HG03103 (cell line): ENCODE measurements at regions not wholly inside any gene's neighbourhood (a gene's known extent, or its start where the extent isn't known, plus 50 kb on each side); places are given as distances from the start of the nearest gene placed in this dataset.

Experiments used
- ATAC-seq: cut with Tn5 transposase; IDR thresholded peaks from one replicate; pipeline ENCODE4 v1.9.1; 2021; ENCODE audit warnings: low read depth; ENCODE audit not compliant: unreplicated experiment

- ATAC-seq = no peak
Observed at GRCh38 chrX:36436361-36436760, 516.8 kb downstream of the CFAP47 start.

- no peak for ATAC-seq
Observed at GRCh38 chrX:36443007-36443406, 523.5 kb downstream of the CFAP47 start.

GRCh38 chrX:36445566-36445965 lies 526.0 kb downstream of the CFAP47 start:
- no peak for ATAC-seq

DNA sequence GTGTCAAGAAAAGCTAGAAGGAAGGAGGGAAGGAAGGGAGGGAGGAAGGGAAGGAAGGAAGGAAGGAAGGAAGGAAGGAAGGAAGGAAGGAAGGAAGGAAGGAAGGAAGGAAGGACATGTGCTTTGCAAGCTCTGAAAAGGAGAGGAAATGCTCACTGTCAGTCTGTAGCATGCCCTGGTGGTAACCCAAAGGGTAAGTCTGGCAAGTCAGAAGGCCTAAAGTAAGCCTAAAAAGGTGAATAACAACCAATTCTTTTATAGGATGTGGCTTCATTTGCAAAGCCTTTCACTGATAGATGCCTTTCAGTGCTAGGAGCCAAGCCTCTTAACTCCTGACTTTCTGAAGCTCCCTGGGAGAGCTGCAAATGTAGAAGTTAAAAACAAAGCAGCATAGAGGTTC lies 542.6 kb downstream of the CFAP47 start:
- no peak for ATAC-seq

DNA sequence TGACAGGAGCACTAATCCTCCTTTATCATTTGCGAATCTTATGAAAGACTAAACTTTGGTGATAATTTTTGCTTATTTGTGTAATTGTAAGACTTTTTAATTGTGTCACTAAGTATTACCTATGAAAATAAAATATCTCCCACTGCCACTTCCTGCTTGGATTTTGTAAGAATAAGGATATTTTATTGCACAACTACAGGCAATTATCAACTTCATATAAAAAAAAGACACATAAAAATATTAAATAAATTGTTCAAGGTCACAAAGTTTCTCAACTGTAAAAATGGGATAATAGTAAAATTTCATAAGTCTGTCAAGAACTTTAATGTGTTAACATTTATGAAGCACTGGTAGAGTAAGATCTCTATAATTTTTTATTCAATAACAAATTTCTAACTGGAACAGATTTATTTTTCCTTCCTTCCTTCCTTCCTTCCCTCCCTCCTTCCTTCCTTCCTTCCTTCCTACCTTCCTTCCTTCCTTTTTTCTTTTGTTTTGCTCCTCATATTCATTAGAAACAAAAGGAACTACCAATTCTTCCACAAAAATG lies 527.6 kb upstream of the FAM47C start:
- ATAC-seq = no peak

- ATAC-seq = no peak
Observed at GRCh38 chrX:36501169-36501702, 506.9 kb upstream of the FAM47C start.

DNA sequence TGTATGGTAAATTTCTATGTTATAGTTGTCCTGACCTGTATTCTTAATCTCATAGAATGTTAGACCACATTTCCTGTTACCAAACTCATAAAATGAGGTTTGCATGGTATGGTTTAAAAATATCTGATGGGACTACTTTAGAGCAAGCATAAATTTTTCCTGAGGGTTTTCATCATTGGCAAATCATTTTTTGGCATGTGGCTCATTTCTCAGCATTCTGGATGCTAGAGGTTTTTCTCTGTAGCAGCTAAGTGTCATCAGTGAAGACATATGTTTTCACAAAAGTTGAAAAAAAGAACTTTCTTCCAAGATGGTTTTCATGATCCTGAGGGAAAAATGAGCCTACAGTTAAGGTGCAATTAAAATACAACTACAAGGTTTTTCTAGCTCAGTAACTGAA lies 503.5 kb upstream of the FAM47C start:
- no peak for ATAC-seq

DNA sequence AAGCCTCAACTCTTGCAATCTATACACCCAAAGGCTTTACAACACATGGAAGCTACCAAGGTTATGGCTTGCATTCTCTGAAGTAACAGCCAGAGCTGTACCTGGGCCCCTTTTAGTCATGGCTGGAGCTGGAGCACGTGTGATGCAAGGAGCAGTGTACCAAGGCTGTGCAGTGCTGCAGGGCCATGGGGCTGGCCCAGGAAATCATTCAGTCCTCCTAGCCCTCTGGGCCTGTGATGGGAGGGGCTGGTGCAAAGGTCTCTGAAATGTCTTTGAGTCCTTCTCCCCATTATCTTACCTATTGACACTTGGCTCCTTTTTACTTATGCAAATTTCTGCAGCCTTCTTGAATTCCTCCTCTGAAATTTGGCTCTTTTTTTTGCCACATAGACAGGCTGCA lies 500.1 kb upstream of the FAM47C start:
- no peak for ATAC-seq

- no peak for ATAC-seq
Observed at GRCh38 chrX:36510736-36511135, 497.4 kb upstream of the FAM47C start.

DNA sequence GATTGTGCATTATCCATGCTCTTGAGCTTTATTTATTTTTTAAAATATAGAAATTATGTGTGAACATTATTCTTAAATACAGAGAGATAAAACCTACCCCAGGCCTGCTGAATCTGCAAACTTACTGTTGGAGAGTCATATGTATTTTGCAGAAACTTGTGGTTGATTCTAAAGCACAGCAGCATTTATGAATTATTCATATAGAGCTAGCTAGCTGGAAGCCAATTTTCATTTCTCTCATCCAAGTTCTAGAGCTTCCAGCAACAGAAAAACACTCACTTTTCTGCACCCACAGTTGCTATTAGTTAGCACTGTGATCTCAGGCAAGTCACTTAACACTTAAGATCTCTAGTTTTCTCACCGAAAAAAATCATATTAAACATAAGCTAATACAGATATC lies 479.5 kb upstream of the FAM47C start:
- no peak for ATAC-seq

- no peak for ATAC-seq
Observed at GRCh38 chrX:36534900-36535299, 473.3 kb upstream of the FAM47C start.

DNA sequence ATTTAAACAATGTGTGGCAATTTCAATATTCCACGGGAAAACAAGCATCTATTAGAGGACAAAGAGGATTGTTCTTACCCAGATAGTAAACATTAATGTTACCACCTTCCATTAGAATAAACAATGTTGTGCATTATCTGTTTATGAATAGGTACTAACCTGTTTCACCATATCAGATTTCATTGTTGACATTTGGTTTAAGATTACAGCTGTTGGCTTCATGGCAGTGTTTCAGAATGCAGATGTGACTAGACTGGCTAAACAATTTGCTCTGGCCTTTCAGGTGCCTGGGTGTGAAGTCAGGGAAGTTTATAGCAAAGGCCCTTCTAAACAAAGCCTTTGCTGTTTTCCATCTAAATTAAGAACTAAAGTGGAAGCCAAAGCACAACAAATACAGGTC lies 464.7 kb upstream of the FAM47C start:
- ATAC-seq = no peak

DNA sequence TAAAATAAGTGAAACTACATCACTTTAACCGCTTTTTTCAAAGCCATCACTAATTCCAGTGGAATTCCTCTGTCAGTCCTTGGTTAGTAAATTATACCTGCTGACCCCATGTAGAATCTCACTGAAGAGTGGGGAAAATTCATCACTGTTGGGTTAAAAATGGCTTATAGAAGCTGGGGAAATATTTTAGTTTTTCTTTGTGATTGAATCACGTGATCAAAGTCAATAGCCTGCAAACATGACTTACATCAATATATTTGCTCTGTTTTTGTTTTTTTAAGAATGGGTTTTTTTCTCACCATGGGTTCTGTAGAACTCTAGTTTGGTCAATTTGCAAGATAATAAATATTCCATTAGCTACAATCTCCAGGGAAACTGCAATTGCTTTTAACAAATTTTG lies 445.2 kb upstream of the FAM47C start:
- ATAC-seq = no peak

- no peak for ATAC-seq
Observed at GRCh38 chrX:36568946-36569345, 439.2 kb upstream of the FAM47C start.

DNA sequence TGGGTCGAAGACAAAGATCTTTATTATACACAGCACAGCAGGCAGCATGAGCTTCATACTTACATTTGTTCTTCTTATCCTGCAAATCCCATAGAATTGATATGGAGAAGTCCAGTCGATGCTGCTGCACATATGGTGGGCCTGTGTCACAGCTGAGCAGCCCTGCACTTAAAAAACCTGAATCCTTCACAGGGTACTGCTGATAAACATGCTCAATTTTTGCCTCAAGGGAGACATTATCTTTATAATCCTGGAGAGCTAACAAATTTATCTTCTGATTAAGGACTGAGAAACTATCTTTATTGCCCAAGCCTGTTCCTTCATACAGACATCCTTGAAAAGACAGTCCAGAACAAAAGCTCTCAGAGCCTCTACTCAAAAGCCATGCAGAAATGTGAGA lies 434.4 kb upstream of the FAM47C start:
- no peak for ATAC-seq

DNA sequence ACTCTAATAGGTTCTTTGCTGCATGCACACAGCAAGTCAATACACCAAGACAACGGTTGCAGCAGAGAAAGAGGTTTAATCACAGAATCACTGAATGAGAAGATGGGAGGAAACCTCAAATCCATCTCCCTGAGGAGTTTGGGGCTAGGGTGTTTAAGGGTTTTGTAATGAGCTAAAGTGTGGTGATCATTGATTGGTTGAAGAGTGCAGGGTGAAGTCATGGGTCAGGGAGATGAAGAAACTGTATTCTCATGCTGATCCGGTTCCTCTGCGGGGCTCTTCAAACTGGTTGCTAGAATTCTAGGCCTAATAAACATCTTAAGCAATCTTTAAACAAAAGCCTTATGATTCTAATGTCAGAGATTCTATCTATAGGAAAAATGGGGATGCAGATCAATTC lies 432.5 kb upstream of the FAM47C start:
- no peak for ATAC-seq

GRCh38 chrX:36577006-36577405 lies 431.2 kb upstream of the FAM47C start:
- no peak for ATAC-seq

DNA sequence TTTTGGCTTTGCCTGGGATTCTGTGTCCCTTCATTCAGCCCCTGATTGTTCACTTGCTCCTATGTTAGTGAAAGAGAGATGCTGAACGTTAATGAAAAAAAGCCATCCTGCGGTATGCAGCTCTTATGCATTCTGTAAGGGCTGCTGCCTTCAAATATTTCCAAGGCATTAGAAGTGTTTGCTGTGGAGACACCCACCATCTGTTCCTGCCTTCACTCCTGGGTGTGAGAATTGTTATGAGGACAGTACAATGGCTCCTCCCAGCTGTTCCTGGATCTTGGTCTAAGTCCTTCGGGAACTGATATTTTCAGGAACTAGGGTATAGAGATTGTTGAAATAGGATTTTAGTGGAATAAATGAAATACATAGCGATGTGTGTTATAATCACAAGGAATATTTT lies 427.1 kb upstream of the FAM47C start:
- no peak for ATAC-seq

GRCh38 chrX:36583674-36584073 lies 424.5 kb upstream of the FAM47C start:
- no peak for ATAC-seq

DNA sequence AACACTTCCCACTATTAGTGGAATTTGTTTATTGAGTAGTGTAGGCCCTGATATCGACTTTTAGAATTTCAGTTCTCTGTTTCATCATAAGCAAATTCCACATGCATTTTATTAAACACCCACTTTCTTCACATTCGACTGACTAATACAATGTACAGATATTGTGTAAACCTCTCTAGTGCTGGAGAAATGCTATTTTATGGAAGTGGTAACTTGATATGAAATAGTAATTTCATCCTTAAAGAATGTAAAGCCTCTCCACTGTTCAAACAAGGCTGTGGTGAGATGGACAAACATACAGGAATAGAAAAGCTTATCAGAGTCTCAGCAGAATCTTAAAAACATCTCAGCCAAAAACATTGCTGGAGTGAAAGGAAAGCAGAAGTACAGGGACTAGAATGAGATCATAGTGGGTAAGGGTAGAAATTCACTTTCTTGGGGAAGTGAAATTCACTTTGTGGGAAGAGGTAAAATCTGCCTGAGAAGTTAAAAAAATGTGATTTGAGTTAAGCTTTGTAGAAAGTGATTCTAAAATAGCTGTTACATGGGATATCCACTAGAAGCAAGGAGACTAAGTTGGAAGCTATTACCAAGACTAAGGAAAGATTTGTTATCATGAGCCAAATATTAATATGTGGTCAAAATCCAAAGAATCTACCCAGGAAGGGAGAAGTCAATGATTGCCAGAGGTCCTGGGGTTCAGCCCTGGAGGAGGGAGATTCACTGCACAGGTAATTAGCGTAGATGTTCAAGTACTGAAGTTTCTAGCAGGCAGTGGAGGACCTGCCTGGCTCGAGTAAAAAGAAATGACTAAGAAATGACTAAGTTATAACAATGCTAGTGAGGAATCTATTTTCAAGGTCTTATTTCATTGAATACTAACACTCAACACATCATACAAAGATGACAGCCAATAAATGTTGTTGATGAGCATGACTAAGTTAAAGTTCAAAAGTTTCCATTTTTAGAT lies 398.3 kb upstream of the FAM47C start:
- no peak for ATAC-seq

DNA sequence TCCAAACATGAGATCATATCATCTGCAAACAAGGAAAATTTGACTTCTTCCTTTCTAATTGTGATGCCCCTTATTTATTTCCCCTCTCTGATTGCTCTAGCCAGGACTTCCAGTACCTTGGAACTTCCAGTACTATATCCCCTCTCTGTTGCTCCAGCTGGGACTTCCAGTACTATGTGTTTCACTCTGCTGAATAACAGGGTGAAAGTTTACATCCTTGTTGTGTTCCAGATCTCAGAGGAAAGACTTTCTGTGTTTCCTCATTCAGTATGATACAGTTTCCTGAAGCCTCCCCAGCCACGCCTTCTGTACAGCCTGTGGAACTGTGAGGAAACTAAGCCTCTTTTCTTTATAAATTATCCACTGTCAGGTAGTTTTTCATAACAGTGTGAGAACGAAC lies 381.3 kb upstream of the FAM47C start:
- no peak for ATAC-seq

DNA sequence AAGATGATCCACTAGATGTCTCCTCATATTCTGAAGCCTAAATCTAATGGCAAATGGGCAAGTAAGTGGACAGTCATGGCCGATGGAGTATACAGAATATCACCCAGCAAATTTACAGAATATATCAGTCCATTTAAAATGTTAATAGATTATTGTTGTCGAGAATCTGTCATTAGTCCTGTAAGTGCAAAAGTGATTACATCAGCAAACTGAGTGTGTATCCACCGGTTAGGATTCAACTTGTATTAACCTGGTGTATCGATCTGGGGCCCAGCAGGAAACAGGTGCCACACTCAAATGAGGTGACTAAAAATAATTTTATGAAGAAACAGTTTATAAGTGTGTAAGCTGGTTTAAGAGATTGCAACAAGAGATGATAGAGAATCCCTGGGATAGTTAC lies 367.9 kb upstream of the FAM47C start:
- ATAC-seq = no peak
